Lower leg skin (tissue), 3 donors: ENCODE measurements at regions not wholly inside any gene's neighbourhood (a gene's known extent, or its start where the extent isn't known, plus 50 kb on each side); places are given as distances from the start of the nearest gene placed in this dataset.

Experiments
- POLR2A ChIP-seq, 2 donors: fragments of 450-650 bp; IDR thresholded peaks; one replicate each; pipeline ENCODE4 v1.6.1; 2016 to 2017; ENCODE audit warnings: antibody characterized with exemption in 2 of 2, mild to moderate bottlenecking in 1 of 2, moderate library complexity in 1 of 2
- TF ChIP-seq, protein P1 (sequence below), 3 donors: fragments of 450-650 bp; IDR thresholded peaks; one replicate each; pipeline ENCODE4 v1.5.1; 2016; ENCODE audit warnings: antibody characterized with exemption in 3 of 3, mild to moderate bottlenecking in 3 of 3, moderate library complexity in 2 of 3

DNA sequence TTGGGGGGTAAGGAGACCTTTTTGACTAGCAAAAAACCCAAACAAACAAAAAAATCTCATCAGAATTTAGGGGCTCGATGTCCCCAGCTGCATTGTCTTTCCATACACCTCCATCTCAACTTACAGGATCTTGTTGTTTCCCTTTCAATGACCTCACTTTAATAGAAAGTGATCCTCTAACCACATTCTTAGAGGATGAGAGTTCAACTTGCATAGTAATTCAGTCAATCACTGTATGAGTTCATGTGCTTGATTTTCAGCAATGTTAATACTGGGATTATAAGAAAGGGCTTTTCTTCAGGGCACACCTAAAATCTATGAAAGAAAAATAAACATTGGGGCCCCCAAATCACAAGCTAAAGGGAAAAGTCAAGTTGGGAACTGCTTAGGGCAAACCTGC is 1512.0 kb downstream of the SLITRK1 start:
- TF ChIP-seq, protein P1, sequence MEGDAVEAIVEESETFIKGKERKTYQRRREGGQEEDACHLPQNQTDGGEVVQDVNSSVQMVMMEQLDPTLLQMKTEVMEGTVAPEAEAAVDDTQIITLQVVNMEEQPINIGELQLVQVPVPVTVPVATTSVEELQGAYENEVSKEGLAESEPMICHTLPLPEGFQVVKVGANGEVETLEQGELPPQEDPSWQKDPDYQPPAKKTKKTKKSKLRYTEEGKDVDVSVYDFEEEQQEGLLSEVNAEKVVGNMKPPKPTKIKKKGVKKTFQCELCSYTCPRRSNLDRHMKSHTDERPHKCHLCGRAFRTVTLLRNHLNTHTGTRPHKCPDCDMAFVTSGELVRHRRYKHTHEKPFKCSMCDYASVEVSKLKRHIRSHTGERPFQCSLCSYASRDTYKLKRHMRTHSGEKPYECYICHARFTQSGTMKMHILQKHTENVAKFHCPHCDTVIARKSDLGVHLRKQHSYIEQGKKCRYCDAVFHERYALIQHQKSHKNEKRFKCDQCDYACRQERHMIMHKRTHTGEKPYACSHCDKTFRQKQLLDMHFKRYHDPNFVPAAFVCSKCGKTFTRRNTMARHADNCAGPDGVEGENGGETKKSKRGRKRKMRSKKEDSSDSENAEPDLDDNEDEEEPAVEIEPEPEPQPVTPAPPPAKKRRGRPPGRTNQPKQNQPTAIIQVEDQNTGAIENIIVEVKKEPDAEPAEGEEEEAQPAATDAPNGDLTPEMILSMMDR (IDR thresholded peaks at IDR 0.05) = no peak
- TF ChIP-seq POLR2A (IDR thresholded peaks at IDR 0.05) = no peak
